Putamen (tissue), 1 donor: ENCODE measurements at regions not wholly inside any gene's neighbourhood (a gene's known extent, or its start where the extent isn't known, plus 50 kb on each side); places are given as distances from the start of the nearest gene placed in this dataset.
A peak's percentile ranks its signal among the peaks of the same experiment; 100 is the strongest.
"Not testable (repeated sequence)": the region's sequence is repeated elsewhere in the genome, so short reads cannot be mapped to it uniquely, and the experiment has no call there.

ENCODE experiments used
- DNase-seq: peaks from one replicate; pipeline ENCODE4 v3.0.0-alpha.2; 2016; ENCODE audit warnings: low spot score

- DNase-seq, result peak; percentile 59
These were observed 115.0 kb downstream of the DACT1 start for GRCh38 chr14:58752771-58753201.

- DNase-seq, result no peak
These were observed 117.5 kb downstream of the DACT1 start for GRCh38 chr14:58755031-58755925.

DNA sequence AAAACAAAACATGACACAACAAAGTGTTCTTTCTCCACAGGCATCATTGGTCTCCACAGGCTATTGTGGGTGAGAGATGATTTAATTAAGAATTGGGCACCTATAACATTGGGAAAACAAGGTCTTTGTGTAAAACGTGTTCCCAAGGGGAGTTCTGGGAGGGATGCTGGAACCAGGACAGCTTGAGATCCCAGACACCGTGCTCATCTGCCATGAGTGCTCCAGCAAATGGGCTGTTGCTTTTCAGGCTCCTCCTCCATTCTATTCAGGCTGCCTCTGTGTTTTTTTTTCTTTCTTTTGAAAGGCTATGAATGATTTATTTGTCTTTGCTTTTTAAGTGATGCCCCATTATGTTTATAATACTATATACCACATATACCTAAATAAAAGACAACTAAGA is 122.4 kb downstream of the DACT1 start:
- DNase-seq, result no peak

- DNase-seq, result no peak
These were observed 124.9 kb downstream of the DACT1 start for GRCh38 chr14:58762629-58763028.

DNA sequence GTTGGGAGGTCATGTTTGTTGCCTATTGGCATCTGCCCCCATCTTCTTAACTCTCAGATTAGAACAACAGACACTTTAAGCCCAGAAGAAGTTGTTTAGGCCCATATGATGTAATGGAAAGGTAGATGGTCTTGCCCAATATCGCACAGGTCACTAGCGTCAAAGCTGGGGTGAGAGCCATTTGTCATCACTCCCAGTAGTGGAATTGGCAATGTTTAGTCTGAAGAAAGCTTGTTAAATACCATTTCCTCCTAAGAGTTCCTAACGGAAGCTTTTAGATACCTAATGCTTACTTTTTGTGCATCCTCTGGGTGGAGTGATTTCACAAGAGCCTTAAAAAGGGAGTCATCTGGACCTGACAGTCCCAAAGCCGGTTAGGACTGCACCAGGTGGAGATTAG is 125.4 kb downstream of the DACT1 start:
- no peak for DNase-seq

DNA sequence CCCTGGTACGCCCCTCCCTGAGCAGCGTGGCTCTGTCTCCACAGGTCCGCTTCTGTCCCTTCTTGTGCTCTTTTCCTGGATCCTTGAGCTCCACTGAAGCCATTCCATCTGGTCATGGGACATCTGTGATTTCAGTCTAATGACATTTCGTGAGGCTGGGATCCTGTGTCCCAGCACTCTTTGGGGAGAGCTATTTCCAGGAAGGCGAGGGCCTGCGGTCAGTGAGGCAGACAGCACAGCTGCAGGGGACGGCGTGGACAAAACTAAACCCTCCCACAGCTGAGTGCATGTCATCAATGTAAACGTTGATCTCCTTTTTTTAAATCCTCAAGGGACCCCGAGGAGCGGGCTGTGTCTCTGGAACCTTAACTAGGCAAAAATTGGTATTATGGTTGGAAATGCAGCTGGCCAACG is 127.7 kb downstream of the DACT1 start:
- DNase-seq, result no peak

- DNase-seq, result no peak
These were observed 128.1 kb downstream of the DACT1 start for GRCh38 chr14:58765843-58766242.

DNA sequence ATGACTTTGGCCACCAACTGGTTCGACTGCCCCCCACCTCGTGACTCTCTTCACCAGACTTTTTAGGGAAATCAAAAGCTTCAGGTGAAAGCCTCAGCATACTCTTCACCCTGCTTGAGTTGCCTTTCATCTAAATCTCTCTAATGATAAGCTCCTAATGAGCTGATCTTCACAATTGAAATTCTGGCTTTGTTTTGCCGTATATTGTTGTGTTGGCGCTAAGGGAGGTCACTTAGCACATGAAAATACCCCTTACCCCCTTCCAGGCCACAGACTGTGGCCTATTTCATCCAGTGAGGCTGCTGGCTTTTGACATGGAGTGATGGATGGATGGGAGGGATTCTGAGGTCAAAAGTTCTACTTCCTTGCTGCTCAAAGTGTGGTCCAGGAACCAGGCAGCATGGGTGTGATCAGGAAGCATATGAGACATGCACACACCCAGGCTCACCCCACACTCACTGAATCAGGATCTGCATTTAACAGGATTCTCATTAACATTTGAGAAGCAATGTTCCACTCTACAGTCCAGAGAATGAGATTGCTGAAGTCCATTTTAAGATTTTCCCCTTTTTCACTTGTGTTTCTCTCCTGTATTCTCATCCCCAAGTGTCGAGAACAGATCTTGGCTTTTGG is 131.4 kb downstream of the DACT1 start:
- no peak for DNase-seq

GRCh38 chr14:58769771-58770170 is 132.0 kb downstream of the DACT1 start:
- DNase-seq, result no peak

DNA sequence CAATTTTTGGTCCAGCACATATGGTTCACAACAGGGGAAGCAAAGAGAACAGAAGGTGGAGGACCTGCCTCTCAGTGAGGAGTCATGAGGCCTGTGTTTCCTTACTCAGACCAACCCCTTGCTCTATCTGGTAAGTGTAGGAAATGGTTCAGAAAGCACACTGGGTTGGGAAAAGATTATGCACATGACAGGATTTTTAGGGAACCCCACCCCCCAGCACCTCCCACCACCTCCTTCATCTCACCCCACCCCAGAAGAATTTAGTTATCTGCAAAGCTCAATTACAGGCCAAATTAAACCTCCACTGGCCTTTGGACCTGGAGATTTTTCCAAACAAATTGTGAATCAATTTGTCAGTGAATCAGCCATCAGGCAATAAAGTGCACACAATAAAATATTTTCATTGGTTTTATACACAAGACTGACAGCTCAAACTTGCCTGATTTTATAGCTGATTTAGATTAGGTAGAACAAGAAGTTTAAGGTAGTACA is 132.8 kb downstream of the DACT1 start:
- no peak for DNase-seq

- DNase-seq, result no peak
These were observed 133.3 kb downstream of the DACT1 start for GRCh38 chr14:58771016-58771415.

GRCh38 chr14:58772116-58772515 is 134.4 kb downstream of the DACT1 start:
- DNase-seq, result no peak

DNA sequence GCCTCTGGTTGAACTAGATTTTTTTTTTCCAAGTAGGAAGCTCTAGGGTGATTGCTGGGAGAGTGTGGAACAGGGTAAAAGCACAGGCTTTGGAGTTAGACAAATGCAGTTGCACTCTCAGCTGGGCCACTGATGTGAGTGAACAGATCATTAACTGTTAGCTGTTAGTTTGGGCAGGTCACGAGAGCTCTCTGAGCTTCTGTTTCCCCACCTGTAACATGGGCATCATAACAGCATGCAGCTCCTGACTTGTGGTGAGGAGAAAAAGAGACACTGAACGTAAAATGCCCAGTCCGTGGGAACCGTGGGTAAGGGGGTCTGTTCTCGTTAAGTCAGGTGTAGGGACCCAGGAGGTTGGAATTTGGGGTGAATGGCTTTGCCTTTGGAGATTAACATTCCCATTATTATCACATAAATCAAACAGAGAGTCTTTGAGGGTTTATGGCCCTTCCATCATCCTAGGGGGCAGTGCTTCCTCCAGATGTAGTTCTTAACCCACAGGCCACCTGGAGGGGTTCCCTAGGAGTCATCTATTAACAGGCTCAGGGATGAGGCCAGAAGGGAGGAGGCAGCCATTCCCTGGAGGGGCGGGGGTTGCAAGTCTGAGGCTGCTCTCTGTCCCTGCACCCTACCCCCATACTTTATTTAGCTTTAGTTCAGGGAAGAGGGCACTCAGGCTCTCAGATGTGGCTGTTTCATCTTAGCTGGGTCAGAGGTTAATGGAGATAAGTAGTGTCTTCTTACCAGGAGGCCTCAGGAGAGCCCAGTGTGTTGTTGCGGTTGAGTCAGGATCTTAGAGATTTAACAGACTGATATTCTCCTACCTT is 135.2 kb downstream of the DACT1 start:
- no peak for DNase-seq

DNA sequence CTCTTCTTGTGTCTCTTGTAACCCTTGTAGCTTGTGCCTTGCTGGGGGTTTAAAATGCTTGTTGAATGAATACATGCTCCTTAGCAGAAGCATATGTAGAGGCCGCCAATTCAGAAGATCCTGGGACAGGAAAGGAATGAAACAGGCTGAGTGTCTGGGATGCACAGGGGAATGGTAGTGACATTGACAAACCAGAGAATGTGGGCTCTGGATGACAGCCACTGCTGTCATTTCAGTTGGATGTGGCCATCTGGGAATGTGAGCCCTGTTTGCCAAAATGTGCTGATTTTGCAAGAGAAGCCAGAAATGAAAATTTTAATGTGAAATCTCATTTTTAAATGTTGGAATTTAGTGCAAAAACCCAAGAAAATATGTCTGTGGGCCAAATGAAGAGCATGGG is 136.8 kb downstream of the DACT1 start:
- DNase-seq, result no peak

- DNase-seq, result not testable (repeated sequence)
These were observed 137.4 kb downstream of the DACT1 start for GRCh38 chr14:58775130-58775529.

DNA sequence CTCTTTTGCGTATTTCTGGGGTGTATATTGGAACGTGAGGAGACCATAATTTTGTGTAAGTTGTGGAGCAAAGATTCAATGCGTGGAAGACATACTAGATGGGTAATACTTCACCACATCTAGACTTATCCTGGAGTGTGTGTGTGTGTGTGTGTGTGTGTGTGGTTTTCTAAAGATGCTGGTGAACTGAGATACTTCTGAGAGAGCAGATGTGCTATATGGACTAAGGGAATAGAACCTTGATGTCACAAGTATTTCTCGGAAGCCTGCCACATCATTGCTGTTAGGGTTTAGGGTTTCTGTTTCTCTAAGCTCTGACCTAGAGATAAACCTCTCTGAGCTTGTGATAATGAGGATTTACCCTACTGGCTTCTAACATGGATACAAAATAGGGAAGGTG is 138.8 kb downstream of the DACT1 start:
- no peak for DNase-seq

DNA sequence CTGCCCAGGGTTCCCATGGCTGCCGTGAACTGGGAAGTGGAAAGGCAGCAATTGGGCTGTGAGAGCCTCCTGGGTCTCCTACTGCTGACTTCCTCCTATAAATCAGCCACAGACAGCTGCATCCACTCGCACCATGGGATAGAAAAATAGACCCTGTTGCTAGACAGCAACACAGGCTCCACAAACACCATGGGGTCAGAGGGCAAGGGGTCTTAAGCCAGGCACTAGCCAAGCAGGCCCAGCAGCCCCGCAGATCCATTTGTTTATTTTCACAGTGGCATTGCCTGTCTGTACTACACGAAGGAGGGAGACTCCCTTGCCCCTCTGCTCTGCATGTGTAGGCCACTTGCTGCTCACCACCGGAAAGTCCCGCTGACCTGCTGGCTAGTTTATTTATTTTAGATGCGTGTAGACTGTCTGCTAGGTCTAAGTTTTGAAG is 139.8 kb downstream of the DACT1 start:
- DNase-seq, result no peak

DNA sequence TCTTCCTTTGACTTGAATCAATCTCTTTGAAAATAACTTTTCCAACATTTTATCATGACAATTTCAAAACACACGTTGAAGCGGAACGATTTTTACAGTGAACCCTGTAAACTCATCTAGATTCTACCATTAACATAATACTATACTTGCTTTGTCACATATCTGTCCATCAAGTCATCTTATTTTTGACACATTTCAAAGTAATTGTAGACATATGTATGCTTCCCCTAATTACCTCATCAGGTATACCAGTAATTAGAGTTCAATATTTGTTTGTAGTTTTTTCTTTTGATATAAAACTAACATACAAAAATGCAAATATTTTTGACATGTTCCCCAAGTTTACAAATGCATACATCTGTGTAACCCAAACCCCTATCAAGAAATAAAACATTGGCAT is 140.4 kb downstream of the DACT1 start:
- DNase-seq, result no peak

GRCh38 chr14:58779376-58779775 is 141.6 kb downstream of the DACT1 start:
- DNase-seq, result no peak

GRCh38 chr14:58780185-58780584 is 142.4 kb downstream of the DACT1 start:
- no peak for DNase-seq

GRCh38 chr14:58780605-58781004 is 142.8 kb downstream of the DACT1 start:
- DNase-seq, result no peak

DNA sequence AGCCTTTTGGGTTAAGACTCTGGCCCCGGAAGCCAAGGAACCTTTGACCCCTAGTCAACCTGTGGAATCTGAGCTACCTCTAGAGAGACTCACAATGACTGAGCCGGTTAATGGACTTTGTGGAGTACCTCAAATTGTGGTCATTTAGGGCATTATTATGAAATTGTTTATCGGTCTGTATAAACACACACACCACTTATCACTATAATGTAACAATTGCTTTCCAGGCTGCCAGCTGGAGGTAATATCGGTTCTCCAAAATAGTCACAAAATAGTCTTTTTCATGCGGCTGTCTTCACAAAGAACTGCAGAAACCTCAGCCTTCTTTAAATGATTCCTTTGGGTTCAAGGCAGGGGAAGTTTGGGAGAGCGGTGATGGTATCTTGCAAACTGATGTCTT is 144.2 kb downstream of the DACT1 start:
- DNase-seq, result no peak
